Mesendoderm (in vitro differentiated cells): ENCODE measurements at regions not wholly inside any gene's neighbourhood (a gene's known extent, or its start where the extent isn't known, plus 50 kb on each side); places are given as distances from the start of the nearest gene placed in this dataset.

Experiments used
- DNase-seq: peaks from one replicate; pipeline ENCODE4 v3.0.0; 2013
- H2AK5ac ChIP-seq: 2 replicates; pipeline ENCODE4 v1.6.1; 2013; ENCODE audit warnings: low read length, inconsistent platforms
- H2BK120ac ChIP-seq: 2 replicates; pipeline ENCODE4 v1.6.1; 2013; ENCODE audit warnings: low read depth, mild to moderate bottlenecking, low read length, moderate library complexity, mixed read lengths
- H2BK15ac ChIP-seq: replicated peaks from 2 replicates; pipeline ENCODE4 v1.6.1; 2013; ENCODE audit warnings: low read depth, mild to moderate bottlenecking, moderate library complexity
- H2BK5ac ChIP-seq: 2 replicates; pipeline ENCODE4 v1.6.1; 2013; ENCODE audit warnings: low read length, inconsistent platforms
- H3K18ac ChIP-seq: 2 replicates; pipeline ENCODE4 v1.6.1; 2013; ENCODE audit warnings: mild to moderate bottlenecking, low read length, mixed read lengths
- H3K23ac ChIP-seq: one replicate; pipeline ENCODE4 v1.6.1; 2013; ENCODE audit warnings: low read length
- H3K27ac ChIP-seq: 2 replicates; pipeline ENCODE4 v1.5.1; 2013; ENCODE audit warnings: low read depth, mild to moderate bottlenecking, inconsistent platforms, low read length, moderate library complexity
- H3K27me3 ChIP-seq: 2 replicates; pipeline ENCODE4 v1.6.1; 2013; ENCODE audit warnings: low read length, control low read depth, mild to moderate bottlenecking, inconsistent platforms; ENCODE audit not compliant: insufficient read depth, poor library complexity
- H3K36me3 ChIP-seq: 2 replicates; pipeline ENCODE4 v1.6.1; 2013; ENCODE audit warnings: low read length, inconsistent platforms; ENCODE audit not compliant: control insufficient read depth, insufficient read depth
- H3K4ac ChIP-seq: one replicate; pipeline ENCODE4 v1.6.1; 2013; ENCODE audit warnings: low read depth, mild to moderate bottlenecking, low read length, moderate library complexity
- H3K4me1 ChIP-seq: 2 replicates; pipeline ENCODE4 v1.6.1; 2013; ENCODE audit warnings: low read depth, low read length, inconsistent platforms; ENCODE audit not compliant: control insufficient read depth
- H3K4me2 ChIP-seq: 2 replicates; pipeline ENCODE4 v1.6.1; 2013; ENCODE audit warnings: low read length
- H3K4me3 ChIP-seq: 2 replicates; pipeline ENCODE4 v1.5.1; 2013; ENCODE audit warnings: mild to moderate bottlenecking, low read length
- H3K56ac ChIP-seq: one replicate; pipeline ENCODE4 v1.6.1; 2013; ENCODE audit warnings: low read length
- H3K79me1 ChIP-seq: 2 replicates; pipeline ENCODE4 v1.6.1; 2013; ENCODE audit warnings: low read length, inconsistent platforms
- H3K79me2 ChIP-seq: 2 replicates; pipeline ENCODE4 v1.6.1; 2013; ENCODE audit warnings: mild to moderate bottlenecking, low read length; ENCODE audit not compliant: control insufficient read depth, insufficient read depth
- H3K9ac ChIP-seq: 2 replicates; pipeline ENCODE4 v1.6.1; 2013; ENCODE audit warnings: low read length, inconsistent platforms
- H4K5ac ChIP-seq: one replicate; pipeline ENCODE4 v1.6.1; 2013; ENCODE audit warnings: low read length
- H4K8ac ChIP-seq: one replicate; pipeline ENCODE4 v1.6.1; 2013; ENCODE audit warnings: low read depth, mild to moderate bottlenecking, control low read depth, low read length, moderate library complexity
- WGBS: extraction: QIAGEN DNeasy Blood & Tissue Kit; methylation state at CpG from one replicate; pipeline ENCODE4 v1.1.7; 2013; ENCODE audit warnings: low lambda C conversion rate, missing lambda C conversion rate; ENCODE audit not compliant: insufficient coverage; ENCODE audit errors: extremely low coverage; 5-methylcytosine and 5-hydroxymethylcytosine counted together

GRCh38 chr14:58878439-58879139 lies 240.8 kb downstream of the DACT1 start:
- Histone ChIP-seq H3K27ac (no peak overlapping the region), H3K27me3 (no peaks in the 10 kb centered on the region), H3K4me2 (no peak overlapping the region), H3K4me3 (no peak overlapping the region), H3K36me3 (no peaks in the 10 kb centered on the region), H3K56ac (no peak overlapping the region), H3K79me2 (no peaks in the 10 kb centered on the region), H2BK15ac (no peak overlapping the region), H3K79me1 (no peaks in the 10 kb centered on the region), H3K4me1 (no peaks in the 10 kb centered on the region), H3K4ac (no peak overlapping the region), H2AK5ac (no peak overlapping the region), H4K8ac (no peak overlapping the region), H2BK5ac (no peak overlapping the region), H3K23ac (no peak overlapping the region), H2BK120ac (no peak overlapping the region), H3K18ac (no peak overlapping the region), H3K9ac (no peak overlapping the region), H4K5ac (no peak overlapping the region)
- DNase-seq = peak; percentile 66
- WGBS = no CpG with 5 or more reads among the region's 2 CpGs

- Histone ChIP-seq H4K8ac (no peak overlapping the region), H3K4ac (no peak overlapping the region), H2BK15ac (no peak overlapping the region), H3K27me3 (no peaks in the 10 kb centered on the region), H2AK5ac (no peak overlapping the region), H3K4me2 (no peak overlapping the region), H3K4me3 (no peak overlapping the region), H3K79me2 (no peaks in the 10 kb centered on the region), H3K36me3 (no peaks in the 10 kb centered on the region), H3K9ac (no peak overlapping the region), H2BK120ac (no peak overlapping the region), H4K5ac (no peak overlapping the region), H3K27ac (no peak overlapping the region), H3K4me1 (no peaks in the 10 kb centered on the region), H3K79me1 (no peaks in the 10 kb centered on the region), H3K18ac (no peak overlapping the region), H3K23ac (no peak overlapping the region), H2BK5ac (no peak overlapping the region), H3K56ac (no peak overlapping the region)
- WGBS = no CpG with 5 or more reads among the region's 1 CpG
- no peak for DNase-seq
Measured at GRCh38 chr14:58881433-58881832, 243.7 kb downstream of the DACT1 start.

- Histone ChIP-seq H3K56ac (no peak overlapping the region), H3K79me1 (no peaks in the 10 kb centered on the region), H3K9ac (no peak overlapping the region), H4K5ac (no peak overlapping the region), H3K4me3 (no peak overlapping the region), H3K36me3 (no peaks in the 10 kb centered on the region), H2BK120ac (no peak overlapping the region), H2BK5ac (no peak overlapping the region), H3K23ac (no peak overlapping the region), H4K8ac (no peak overlapping the region), H3K4me1 (no peaks in the 10 kb centered on the region), H3K27me3 (no peaks in the 10 kb centered on the region), H3K18ac (no peak overlapping the region), H3K27ac (no peak overlapping the region), H2BK15ac (no peak overlapping the region), H3K79me2 (no peaks in the 10 kb centered on the region), H3K4me2 (no peak overlapping the region), H3K4ac (no peak overlapping the region), H2AK5ac (no peak overlapping the region)
- DNase-seq = peak; percentile 52
- no CpG with 5 or more reads among the region's 4 CpGs for WGBS
Measured at GRCh38 chr14:58882577-58883018, 244.8 kb downstream of the DACT1 start.

- H3K23ac ChIP-seq = no peak overlapping the region
- no peak overlapping the region for H3K27ac ChIP-seq
- H2BK120ac ChIP-seq = no peak overlapping the region
- no peak overlapping the region for H3K4me2 ChIP-seq
- H3K36me3 ChIP-seq = no peaks in the 10 kb centered on the region
- no CpG with 5 or more reads among the region's 2 CpGs for WGBS
- no peak overlapping the region for H3K18ac ChIP-seq
- H3K4ac ChIP-seq = no peak overlapping the region
- H3K4me1 ChIP-seq = no peaks in the 10 kb centered on the region
- no peak overlapping the region for H3K9ac ChIP-seq
- no peaks in the 10 kb centered on the region for H3K79me2 ChIP-seq
- no peak overlapping the region for H4K8ac ChIP-seq
- no peak for DNase-seq
- H4K5ac ChIP-seq = no peak overlapping the region
- no peaks in the 10 kb centered on the region for H3K79me1 ChIP-seq
- no peaks in the 10 kb centered on the region for H3K27me3 ChIP-seq
- no peak overlapping the region for H3K4me3 ChIP-seq
- H2BK5ac ChIP-seq = no peak overlapping the region
- H2AK5ac ChIP-seq = no peak overlapping the region
- no peak overlapping the region for H3K56ac ChIP-seq
- H2BK15ac ChIP-seq = no peak overlapping the region
Measured at GRCh38 chr14:58884442-58884841, 246.7 kb downstream of the DACT1 start.

- no CpG with 5 or more reads among the region's 2 CpGs for WGBS
- H2BK120ac ChIP-seq = no peak overlapping the region
Measured at GRCh38 chr14:58887931-58888330, 250.2 kb downstream of the DACT1 start.

More at GRCh38 chr14:58887931-58888330, 250.2 kb downstream of the DACT1 start:
- Histone ChIP-seq H3K27me3 (no peaks in the 10 kb centered on the region), H2AK5ac (no peak overlapping the region), H3K23ac (no peak overlapping the region), H4K8ac (no peak overlapping the region), H3K4ac (no peak overlapping the region), H3K4me3 (no peak overlapping the region), H3K56ac (no peak overlapping the region), H4K5ac (no peak overlapping the region), H3K27ac (no peak overlapping the region), H3K18ac (no peak overlapping the region), H3K79me1 (no peaks in the 10 kb centered on the region), H2BK5ac (no peak overlapping the region), H3K79me2 (no peaks in the 10 kb centered on the region), H2BK15ac (no peak overlapping the region), H3K4me2 (no peak overlapping the region), H3K4me1 (no peaks in the 10 kb centered on the region), H3K9ac (no peak overlapping the region), H3K36me3 (no peaks in the 10 kb centered on the region)
- no peak for DNase-seq
